Heart left ventricle (tissue), 13 donors: ENCODE measurements at regions not wholly inside any gene's neighbourhood (a gene's known extent, or its start where the extent isn't known, plus 50 kb on each side); places are given as distances from the start of the nearest gene placed in this dataset.

ENCODE experiments used
- CTCF ChIP-seq, 12 donors: fragments of 200-600 bp; sonication (generic) in 4 of 12; IDR thresholded peaks; one replicate each; pipeline versions ENCODE4 v1.5.0 to v1.8.0; 2018 to 2022; ENCODE audit warnings: antibody characterized with exemption in 12 of 12, mild to moderate bottlenecking in 5 of 12
- POLR2A ChIP-seq, 2 donors: fragments of 450-650 bp; IDR thresholded peaks; one replicate each; pipeline ENCODE4 v1.6.1; 2017; ENCODE audit warnings: antibody characterized with exemption in 2 of 2, mild to moderate bottlenecking in 2 of 2, moderate library complexity in 2 of 2
- donor health status: ischemic (EF 13 %, LVEDD 7.1; RV severe dilation, severe dysfunction).
- donor health status: DM: no; HTN: yes; CAD: no.
- donor health status: DM: no; HTN: no; CAD: no.
- donor health status: ischemic (EF 25% LVEDD 6.9; RV normal size, moderate dysfunction).
- donor health status: ischemic (EF 25% LVEDD 5.7; RV mildly dilated, moderate dysfunction).
- donor health status: ischemic (EF 35%, LVEDD 5.7; RV mildly dilated, moderate dysfunction).
- donor health status: nonischemic (EF 11% LVEDD 7.7; RV severe dilation, severe dysfunction).
- donor health status: DM: yes; HTN: yes; CAD: no.
- donor health status: PGD.
- donor health status: ischemic (EF 29% LVEDD 5.4; RV normal size, mild dysfunction).
- donor health status: nonischemic (EF 23%, LVEDD 6.1; RV moderate dilation, normal function).

GRCh38 chr10:121131426-121132265, 280.5 kb downstream of the WDR11 start:
- TF ChIP-seq CTCF (IDR thresholded peaks at IDR 0.05) (no peak), POLR2A (IDR thresholded peaks at IDR 0.05) (no peak)
